ENCODE measurements at regions not wholly inside any gene's neighbourhood (a gene's known extent, or its start where the extent isn't known, plus 50 kb on each side); places are given as distances from the start of the nearest gene placed in this dataset.

- TF ChIP-seq, protein P1, sequence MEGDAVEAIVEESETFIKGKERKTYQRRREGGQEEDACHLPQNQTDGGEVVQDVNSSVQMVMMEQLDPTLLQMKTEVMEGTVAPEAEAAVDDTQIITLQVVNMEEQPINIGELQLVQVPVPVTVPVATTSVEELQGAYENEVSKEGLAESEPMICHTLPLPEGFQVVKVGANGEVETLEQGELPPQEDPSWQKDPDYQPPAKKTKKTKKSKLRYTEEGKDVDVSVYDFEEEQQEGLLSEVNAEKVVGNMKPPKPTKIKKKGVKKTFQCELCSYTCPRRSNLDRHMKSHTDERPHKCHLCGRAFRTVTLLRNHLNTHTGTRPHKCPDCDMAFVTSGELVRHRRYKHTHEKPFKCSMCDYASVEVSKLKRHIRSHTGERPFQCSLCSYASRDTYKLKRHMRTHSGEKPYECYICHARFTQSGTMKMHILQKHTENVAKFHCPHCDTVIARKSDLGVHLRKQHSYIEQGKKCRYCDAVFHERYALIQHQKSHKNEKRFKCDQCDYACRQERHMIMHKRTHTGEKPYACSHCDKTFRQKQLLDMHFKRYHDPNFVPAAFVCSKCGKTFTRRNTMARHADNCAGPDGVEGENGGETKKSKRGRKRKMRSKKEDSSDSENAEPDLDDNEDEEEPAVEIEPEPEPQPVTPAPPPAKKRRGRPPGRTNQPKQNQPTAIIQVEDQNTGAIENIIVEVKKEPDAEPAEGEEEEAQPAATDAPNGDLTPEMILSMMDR (IDR thresholded peaks at IDR 0.05; ENCODE audit: low read depth, low read length, missing control alignments) = no peak
- no peak overlapping the region for H3K4me3 ChIP-seq (ENCODE audit: low read depth, low read length)
- no peak for DNase-seq (ENCODE audit: low read depth)
Measured at GRCh38 chr14:48954446-48954845, 631.7 kb downstream of the RPS29 start.

- TF ChIP-seq, protein P1 (IDR thresholded peaks at IDR 0.05; ENCODE audit: low read depth, low read length, missing control alignments) = no peak
- no peak overlapping the region for H3K4me3 ChIP-seq (ENCODE audit: low read depth, low read length)
- DNase-seq (ENCODE audit: low read depth) = no peak
Measured at GRCh38 chr14:48944809-48945208, 641.4 kb downstream of the RPS29 start.

DNA sequence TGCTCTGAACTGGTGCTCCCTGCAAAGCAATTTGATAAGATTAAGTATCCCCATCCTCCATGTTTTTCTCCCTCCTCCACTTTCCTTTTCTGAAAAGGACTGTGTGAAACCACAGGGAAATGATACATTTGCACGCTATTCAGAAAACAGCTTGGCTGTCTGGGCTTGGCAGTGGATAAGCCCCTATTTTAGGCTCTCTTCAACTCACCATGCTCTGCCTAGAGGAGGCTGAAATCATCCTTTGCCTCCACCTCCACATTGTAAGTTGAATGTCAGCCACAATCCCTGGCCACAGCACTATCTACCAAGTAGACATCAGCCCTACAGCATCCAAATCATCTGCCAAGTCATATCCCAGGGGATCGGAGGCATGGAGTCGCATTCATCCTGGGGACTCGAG is 642.3 kb downstream of the RPS29 start:
- H3K4me3 ChIP-seq (ENCODE audit: low read depth, low read length) = no peak overlapping the region
- TF ChIP-seq, protein P1 (IDR thresholded peaks at IDR 0.05; ENCODE audit: low read depth, low read length, missing control alignments) = no peak

GRCh38 chr14:48937541-48938195 is 648.5 kb downstream of the RPS29 start:
- TF ChIP-seq, protein P1 (IDR thresholded peaks at IDR 0.05; ENCODE audit: low read depth, low read length, missing control alignments) = no peak
- DNase-seq (ENCODE audit: low read depth) = no peak
- no peak overlapping the region for H3K4me3 ChIP-seq (ENCODE audit: low read depth, low read length)

More for the DNA sequence above, 642.3 kb downstream of the RPS29 start:
- DNase-seq (ENCODE audit: low read depth) = no peak

DNA sequence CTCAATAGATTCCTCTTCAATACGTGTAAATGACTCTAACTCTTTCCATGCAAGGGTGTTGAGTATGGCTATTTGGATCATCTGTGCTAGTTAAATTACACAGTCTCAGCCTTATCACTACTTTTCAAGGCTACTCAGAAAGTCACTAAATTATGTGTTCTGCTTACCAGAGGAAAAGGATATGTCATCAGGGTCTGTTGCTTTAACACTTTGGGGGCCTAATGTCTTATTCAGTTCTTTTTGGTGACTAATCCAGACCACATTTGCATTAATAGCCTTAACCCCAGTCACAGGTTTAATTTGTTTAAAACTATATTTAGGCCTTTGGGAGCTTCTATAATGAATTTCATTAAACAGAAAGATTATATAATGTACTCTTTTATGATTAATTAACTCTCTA is 649.3 kb downstream of the RPS29 start:
- no peak overlapping the region for H3K4me3 ChIP-seq (ENCODE audit: low read depth, low read length)
- TF ChIP-seq, protein P1 (IDR thresholded peaks at IDR 0.05; ENCODE audit: low read depth, low read length, missing control alignments) = no peak
- DNase-seq (ENCODE audit: low read depth) = no peak

GRCh38 chr14:48936362-48936761 is 649.8 kb downstream of the RPS29 start:
- no peak for DNase-seq (ENCODE audit: low read depth)
- no peak overlapping the region for H3K4me3 ChIP-seq (ENCODE audit: low read depth, low read length)
- TF ChIP-seq, protein P1 (IDR thresholded peaks at IDR 0.05; ENCODE audit: low read depth, low read length, missing control alignments) = no peak

DNA sequence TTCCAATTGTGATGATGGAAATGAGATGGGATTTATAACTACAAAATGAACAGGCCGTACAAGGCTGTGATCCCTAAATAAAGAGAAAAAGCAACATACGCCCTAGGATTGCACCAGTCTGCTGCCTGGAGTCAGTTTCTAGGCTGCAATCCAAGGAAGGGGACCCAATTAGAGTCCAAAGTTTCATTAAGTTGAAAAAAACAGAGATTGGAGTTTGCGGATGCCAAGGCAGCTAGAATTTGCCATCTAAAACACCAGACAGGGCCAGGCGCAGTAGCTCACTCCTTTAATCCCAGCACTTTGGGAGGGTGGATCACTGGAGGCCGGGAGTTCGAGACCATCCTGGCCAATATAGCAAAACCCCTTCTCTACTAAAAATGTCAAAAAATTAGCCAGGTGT is 661.0 kb downstream of the RPS29 start:
- no peak for DNase-seq (ENCODE audit: low read depth)
- no peak overlapping the region for H3K4me3 ChIP-seq (ENCODE audit: low read depth, low read length)
- TF ChIP-seq, protein P1 (IDR thresholded peaks at IDR 0.05; ENCODE audit: low read depth, low read length, missing control alignments) = no peak

Measured in GM12864 (cell line).